Colonic mucosa (tissue), 4 donors: ENCODE measurements at regions not wholly inside any gene's neighbourhood (a gene's known extent, or its start where the extent isn't known, plus 50 kb on each side); places are given as distances from the start of the nearest gene placed in this dataset.
"Not testable (repeated sequence)": the region's sequence is repeated elsewhere in the genome, so short reads cannot be mapped to it uniquely, and the experiment has no call there.

Experiments
- DNase-seq: peaks from one replicate; pipeline ENCODE4 v3.0.0-alpha.2; 2020
- H3K27ac ChIP-seq: fragments of 200-600 bp; one replicate; pipeline ENCODE4 v1.8.0; 2021
- H3K27me3 ChIP-seq: fragments of 200-600 bp; one replicate; pipeline ENCODE4 v1.8.0; 2021
- H3K36me3 ChIP-seq: fragments of 200-600 bp; one replicate; pipeline ENCODE4 v1.8.0; 2021
- H3K4me1 ChIP-seq: fragments of 200-600 bp; one replicate; pipeline ENCODE4 v1.8.0; 2021; ENCODE audit warnings: mild to moderate bottlenecking
- H3K4me3 ChIP-seq: fragments of 200-600 bp; one replicate; pipeline ENCODE4 v1.8.0; 2021
- H3K9ac ChIP-seq, 2 donors: one replicate each; pipeline ENCODE4 v1.7.0; 2013; ENCODE audit warnings: control low read depth in 2 of 2, low read depth in 2 of 2, low read length in 2 of 2
- H3K9me3 ChIP-seq: fragments of 200-600 bp; one replicate; pipeline ENCODE4 v1.8.0; 2021
- CTCF ChIP-seq: fragments of 200-600 bp; IDR thresholded peaks from one replicate; pipeline ENCODE4 v1.8.0; 2022; ENCODE audit warnings: antibody characterized with exemption, mild to moderate bottlenecking
- intact Hi-C: fragments of 100-400 bp; cut with DNase I; formaldehyde crosslinking; loops from one replicate; pipeline ENCODE4 v1.14.1; 2022
- donor health status: healthy.
- donor health status: DM: no; HTN: no; CAD: no.
- donor health status: DM: no; HTN: no; CAD: no.

GRCh38 chr7:92898798-92899197, 62.4 kb upstream of the CDK6 start:
- Histone ChIP-seq H3K27ac (no peak overlapping the region), H3K9me3 (no peaks in the 10 kb centered on the region), H3K9ac (no peak overlapping the region), H3K4me1 (no peaks in the 10 kb centered on the region), H3K36me3 (no peaks in the 10 kb centered on the region), H3K27me3 (no peaks in the 10 kb centered on the region), H3K4me3 (no peak overlapping the region)
- intact Hi-C loops = no loop called here
- no peak for DNase-seq
- TF ChIP-seq CTCF = no peak

GRCh38 chr7:92894857-92895256, 58.5 kb upstream of the CDK6 start:
- H3K36me3 ChIP-seq, H3K4me3 ChIP-seq, H3K27me3 ChIP-seq, H3K27ac ChIP-seq, H3K9me3 ChIP-seq, intact Hi-C loops, DNase-seq, H3K4me1 ChIP-seq, H3K9ac ChIP-seq: not testable (repeated sequence)

- intact Hi-C loops = no loop called here
- no peak for TF ChIP-seq CTCF
- Histone ChIP-seq H3K27me3 (no peaks in the 10 kb centered on the region), H3K9me3 (no peaks in the 10 kb centered on the region), H3K9ac (no peak overlapping the region), H3K4me1 (no peaks in the 10 kb centered on the region), H3K36me3 (no peaks in the 10 kb centered on the region), H3K27ac (no peak overlapping the region), H3K4me3 (no peak overlapping the region)
- no peak for DNase-seq
Observed at GRCh38 chr7:92889081-92889480, 52.7 kb upstream of the CDK6 start.
